ENCODE measurements at regions not wholly inside any gene's neighbourhood (a gene's known extent, or its start where the extent isn't known, plus 50 kb on each side); places are given as distances from the start of the nearest gene placed in this dataset.

DNA sequence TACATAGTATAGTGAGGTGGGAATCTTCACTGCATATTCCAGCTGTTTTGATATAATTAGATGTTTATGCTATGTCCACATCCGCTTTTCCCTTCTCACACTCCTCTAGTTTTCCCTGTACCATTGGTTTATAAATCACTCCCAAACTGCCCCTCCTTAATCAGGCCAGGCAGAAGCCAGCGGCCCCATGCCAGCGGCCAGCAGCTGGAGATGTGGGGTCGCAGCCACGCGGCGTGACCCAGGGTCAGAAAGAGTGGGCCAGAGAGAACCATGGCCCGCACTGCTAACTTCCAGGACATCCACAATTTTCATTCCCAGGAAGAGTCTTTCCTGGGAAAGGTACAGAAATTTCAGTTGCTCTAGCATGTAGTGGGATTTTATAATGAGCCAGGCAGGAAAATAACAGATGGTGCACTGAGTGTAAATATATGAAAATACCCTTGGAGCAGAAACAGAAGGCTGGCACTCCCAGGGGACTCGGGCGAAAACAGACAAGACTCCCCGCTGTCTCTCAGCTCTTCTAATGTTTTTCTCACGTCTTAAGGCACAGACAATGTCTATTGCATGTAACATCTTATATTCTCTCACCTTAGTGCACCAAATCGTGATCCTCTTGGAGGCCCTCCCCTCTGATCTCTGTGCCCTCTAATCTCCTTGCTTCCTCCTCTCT is 145.9 kb upstream of the ZFP42 start:
- no peak for TF ChIP-seq SP1 (IDR thresholded peaks at IDR 0.05)
- TF ChIP-seq NFRKB (IDR thresholded peaks at IDR 0.05) = no peak
- TF ChIP-seq, protein P1, sequence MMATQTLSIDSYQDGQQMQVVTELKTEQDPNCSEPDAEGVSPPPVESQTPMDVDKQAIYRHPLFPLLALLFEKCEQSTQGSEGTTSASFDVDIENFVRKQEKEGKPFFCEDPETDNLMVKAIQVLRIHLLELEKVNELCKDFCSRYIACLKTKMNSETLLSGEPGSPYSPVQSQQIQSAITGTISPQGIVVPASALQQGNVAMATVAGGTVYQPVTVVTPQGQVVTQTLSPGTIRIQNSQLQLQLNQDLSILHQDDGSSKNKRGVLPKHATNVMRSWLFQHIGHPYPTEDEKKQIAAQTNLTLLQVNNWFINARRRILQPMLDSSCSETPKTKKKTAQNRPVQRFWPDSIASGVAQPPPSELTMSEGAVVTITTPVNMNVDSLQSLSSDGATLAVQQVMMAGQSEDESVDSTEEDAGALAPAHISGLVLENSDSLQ (IDR thresholded peaks at IDR 0.05) = no peak
- TF ChIP-seq SUZ12 (IDR thresholded peaks at IDR 0.05) = no peak
- TF ChIP-seq TARDBP (IDR thresholded peaks at IDR 0.05) = no peak
- no peak for TF ChIP-seq FOXK2 (IDR thresholded peaks at IDR 0.05)
- no peak for TF ChIP-seq CTBP1 (IDR thresholded peaks at IDR 0.05; ENCODE audit: borderline replicate concordance)
